Kidney epithelial cell (primary cell): ENCODE measurements at regions not wholly inside any gene's neighbourhood (a gene's known extent, or its start where the extent isn't known, plus 50 kb on each side); places are given as distances from the start of the nearest gene placed in this dataset.

Experiments used
- DNase-seq: peaks from one replicate; pipeline ENCODE4 v3.0.0-alpha.2; 2010; ENCODE audit warnings: low read depth
- H3K27me3 ChIP-seq: 2 replicates; pipeline ENCODE4 v1.6.0; 2011; ENCODE audit warnings: low read length; ENCODE audit not compliant: control insufficient read depth, insufficient read depth
- H3K36me3 ChIP-seq: 2 replicates; pipeline ENCODE4 v1.5.1; 2011; ENCODE audit warnings: low read length; ENCODE audit not compliant: control insufficient read depth, insufficient read depth
- H3K4me3 ChIP-seq: 2 replicates; pipeline ENCODE4 v1.5.1; 2011; ENCODE audit warnings: low read depth, mild to moderate bottlenecking, control low read depth, low read length
- CTCF ChIP-seq: IDR thresholded peaks from 2 replicates; pipeline ENCODE4 v1.5.1; 2011; ENCODE audit warnings: mild to moderate bottlenecking, moderate library complexity, low read length, control low read depth, inconsistent platforms; ENCODE audit not compliant: insufficient read depth, poor library complexity, severe bottlenecking

GRCh38 chr10:57769298-57769697, 498.4 kb downstream of the IPMK start:
- H3K36me3 ChIP-seq = no peaks in the 10 kb centered on the region
- DNase-seq = no peak
- no peak for TF ChIP-seq CTCF
- H3K27me3 ChIP-seq = no peaks in the 10 kb centered on the region
- no peak overlapping the region for H3K4me3 ChIP-seq

GRCh38 chr10:57759777-57760176, 507.9 kb downstream of the IPMK start:
- no peaks in the 10 kb centered on the region for H3K27me3 ChIP-seq
- TF ChIP-seq CTCF = no peak
- no peak for DNase-seq

GRCh38 chr10:57754803-57755202, 512.9 kb downstream of the IPMK start:
- no peak for TF ChIP-seq CTCF
- DNase-seq = no peak
- H3K4me3 ChIP-seq = no peak overlapping the region
- H3K27me3 ChIP-seq = no peaks in the 10 kb centered on the region
- H3K36me3 ChIP-seq = no peaks in the 10 kb centered on the region

More at GRCh38 chr10:57759777-57760176, 507.9 kb downstream of the IPMK start:
- H3K36me3 ChIP-seq = no peaks in the 10 kb centered on the region
- H3K4me3 ChIP-seq = no peak overlapping the region

- no peak overlapping the region for H3K4me3 ChIP-seq
- H3K27me3 ChIP-seq = no peaks in the 10 kb centered on the region
- no peaks in the 10 kb centered on the region for H3K36me3 ChIP-seq
- DNase-seq = no peak
- TF ChIP-seq CTCF = no peak
Observed at GRCh38 chr10:57743711-57744110, 524.0 kb downstream of the IPMK start.

GRCh38 chr10:57741751-57742150, 525.9 kb downstream of the IPMK start:
- no peak for DNase-seq
- Histone ChIP-seq H3K4me3 (no peak overlapping the region), H3K27me3 (no peaks in the 10 kb centered on the region), H3K36me3 (no peaks in the 10 kb centered on the region)
- no peak for TF ChIP-seq CTCF

GRCh38 chr10:57723305-57723704, 544.4 kb downstream of the IPMK start:
- no peak for TF ChIP-seq CTCF
- no peak overlapping the region for H3K4me3 ChIP-seq
- DNase-seq = no peak
- no peaks in the 10 kb centered on the region for H3K27me3 ChIP-seq
- H3K36me3 ChIP-seq = no peaks in the 10 kb centered on the region
